GM12865 (cell line): ENCODE measurements at regions not wholly inside any gene's neighbourhood (a gene's known extent, or its start where the extent isn't known, plus 50 kb on each side); places are given as distances from the start of the nearest gene placed in this dataset.
"Not testable (repeated sequence)": the region's sequence is repeated elsewhere in the genome, so short reads cannot be mapped to it uniquely, and the experiment has no call there.

Experiments used
- DNase-seq: peaks from one replicate; pipeline ENCODE4 v3.0.0; 2010; ENCODE audit warnings: low read depth
- H3K4me3 ChIP-seq: 2 replicates; pipeline ENCODE4 v1.5.1; 2011; ENCODE audit warnings: mild to moderate bottlenecking, low read depth, low read length, control low read depth
- CTCF ChIP-seq: IDR thresholded peaks from 2 replicates; pipeline ENCODE4 v1.5.1; 2011; ENCODE audit warnings: low read length, control low read depth, low read depth, inconsistent platforms; ENCODE audit not compliant: insufficient read depth; ENCODE audit errors: missing control alignments

- DNase-seq: no peak
- no peak for TF ChIP-seq CTCF
- H3K4me3 ChIP-seq: no peak overlapping the region
These were observed 92.5 kb upstream of the STOX2 start for GRCh38 chr4:183812567-183812966.

GRCh38 chr4:183814461-183814860 is 90.6 kb upstream of the STOX2 start:
- no peak overlapping the region for H3K4me3 ChIP-seq
- DNase-seq: no peak
- no peak for TF ChIP-seq CTCF

GRCh38 chr4:183816077-183816476 is 89.0 kb upstream of the STOX2 start:
- no peak for TF ChIP-seq CTCF
- DNase-seq: no peak
- no peak overlapping the region for H3K4me3 ChIP-seq

GRCh38 chr4:183816882-183817509 is 88.1 kb upstream of the STOX2 start:
- no peak overlapping the region for H3K4me3 ChIP-seq
- no peak for TF ChIP-seq CTCF
- no peak for DNase-seq

GRCh38 chr4:183818591-183818990 is 86.5 kb upstream of the STOX2 start:
- not testable (repeated sequence) for H3K4me3 ChIP-seq, DNase-seq

GRCh38 chr4:183821076-183821853 is 83.8 kb upstream of the STOX2 start:
- no peak for DNase-seq
- no peak overlapping the region for H3K4me3 ChIP-seq
- no peak for TF ChIP-seq CTCF

GRCh38 chr4:183823434-183823833 is 81.7 kb upstream of the STOX2 start:
- no peak for TF ChIP-seq CTCF
- no peak for DNase-seq
- H3K4me3 ChIP-seq: no peak overlapping the region
